HEK293 (cell line): ENCODE measurements at regions not wholly inside any gene's neighbourhood (a gene's known extent, or its start where the extent isn't known, plus 50 kb on each side); places are given as distances from the start of the nearest gene placed in this dataset.
"Not testable (repeated sequence)": the region's sequence is repeated elsewhere in the genome, so short reads cannot be mapped to it uniquely, and the experiment has no call there.

Experiments used
- CTCF ChIA-PET: fragments of 350-600 bp; formaldehyde crosslinking; extraction: SDS; loops from one replicate; lab custom pipeline; 2021; ENCODE audit warnings: antibody characterized with exemption; lab: Yijun Ruan, JAX
- POLR2A ChIA-PET: fragments of 300-600 bp; formaldehyde crosslinking; extraction: SDS; loops from one replicate; lab custom pipeline; 2020; ENCODE audit warnings: antibody characterized with exemption, inconsistent platforms; lab: Yijun Ruan, JAX
- H3K27ac ChIP-seq: fragments of 200-500 bp; sonication (Bioruptor generic); 2 replicates; pipeline ENCODE4 v1.5.1; 2014; ENCODE audit warnings: low read depth, low read length, control low read depth, inconsistent platforms; ENCODE audit errors: extremely low read depth
- H3K36me3 ChIP-seq, 2 experiments: fragments of 200-500 bp in 1 of 2; sonication (Bioruptor generic) in 1 of 2; 1 replicate in 1 of 2; 2 replicates in 1 of 2; pipeline ENCODE4 v1.5.1; 2014 to 2017; ENCODE audit warnings: inconsistent platforms in 2 of 2, low read length in 2 of 2; ENCODE audit not compliant: control insufficient read depth in 2 of 2, insufficient read depth in 1 of 2
- H3K4me1 ChIP-seq: fragments of 200-500 bp; sonication (Bioruptor generic); 2 replicates; pipeline ENCODE4 v1.5.1; 2014; ENCODE audit warnings: mild to moderate bottlenecking, low read length, inconsistent platforms; ENCODE audit not compliant: control insufficient read depth, insufficient read depth
- H3K4me3 ChIP-seq: 2 replicates; pipeline ENCODE4 v1.5.1; 2011; ENCODE audit warnings: low read depth, mild to moderate bottlenecking, control low read depth, low read length, moderate library complexity
- H3K9me3 ChIP-seq: fragments of 200-500 bp; sonication (Bioruptor generic); 2 replicates; pipeline ENCODE4 v1.5.1; 2014; ENCODE audit warnings: low read depth, low read length, inconsistent platforms; ENCODE audit not compliant: control insufficient read depth, insufficient read depth
- PATZ1 ChIP-seq: fragments of 450-650 bp; formaldehyde crosslinking; IDR thresholded peaks from 2 replicates; pipeline ENCODE4 v1.5.1; 2016; ENCODE audit warnings: missing biosample characterization, missing genetic modification characterization
- SP7 ChIP-seq: fragments of 450-650 bp; formaldehyde crosslinking; IDR thresholded peaks from 2 replicates; pipeline ENCODE4 v1.5.1; 2016; ENCODE audit warnings: missing biosample characterization, missing genetic modification characterization
- ZBTB8A ChIP-seq: fragments of 450-650 bp; formaldehyde crosslinking; IDR thresholded peaks from 2 replicates; pipeline ENCODE4 v1.5.1; 2016; ENCODE audit warnings: missing biosample characterization, missing genetic modification characterization
- ZNF335 ChIP-seq: fragments of 450-650 bp; formaldehyde crosslinking; conservative IDR thresholded peaks from 2 replicates; pipeline ENCODE4 v1.5.1; 2016; ENCODE audit warnings: missing biosample characterization, missing genetic modification characterization
- ZNF76 ChIP-seq: fragments of 450-650 bp; formaldehyde crosslinking; IDR thresholded peaks from 2 replicates; pipeline ENCODE4; 2016; ENCODE audit warnings: low read depth, missing biosample characterization, missing genetic modification characterization, borderline replicate concordance
- ZSCAN30 ChIP-seq: fragments of 450-650 bp; IDR thresholded peaks from 2 replicates; pipeline ENCODE4 v1.5.1; 2018; ENCODE audit warnings: missing biosample characterization, mild to moderate bottlenecking, missing genetic modification characterization, moderate library complexity
- ZXDB ChIP-seq: fragments of 450-650 bp; formaldehyde crosslinking; IDR thresholded peaks from 2 replicates; pipeline ENCODE4 v1.5.1; 2016; ENCODE audit warnings: missing biosample characterization, missing genetic modification characterization
- TF ChIP-seq, protein P1 (sequence below): fragments of 450-650 bp; formaldehyde crosslinking; IDR thresholded peaks from 2 replicates; pipeline ENCODE4 v1.5.1; 2016; ENCODE audit warnings: missing biosample characterization, missing genetic modification characterization
- TF ChIP-seq, protein P2 (sequence below): fragments of 450-650 bp; formaldehyde crosslinking; IDR thresholded peaks from 2 replicates; pipeline ENCODE4 v1.5.1; 2016; ENCODE audit warnings: missing biosample characterization, missing genetic modification characterization
- TF ChIP-seq, protein P3 (sequence below): fragments of 450-650 bp; formaldehyde crosslinking; optimal IDR thresholded peaks from 2 replicates; pipeline ENCODE3; 2016; ENCODE audit warnings: missing biosample characterization, mild to moderate bottlenecking, missing genetic modification characterization

DNA sequence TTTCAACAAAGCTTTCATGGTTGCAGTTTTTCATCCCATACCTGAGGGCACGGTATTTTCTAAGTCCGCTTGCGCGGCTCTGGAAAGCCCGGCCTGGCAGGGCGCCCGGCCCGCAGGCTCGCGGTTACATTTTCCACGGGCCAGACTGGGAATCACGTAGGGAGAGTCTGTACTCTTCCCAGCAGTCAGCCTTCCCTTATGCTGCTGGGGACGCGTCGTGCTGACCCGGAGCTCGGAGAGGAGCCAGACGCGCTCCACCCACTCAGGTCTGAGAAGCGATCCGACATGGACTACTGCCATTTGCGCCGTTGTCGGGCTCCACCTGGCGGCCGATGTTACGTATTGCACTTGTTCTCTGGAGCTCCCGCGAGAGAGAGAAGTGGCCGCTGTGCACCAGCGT lies 435.9 kb downstream of the SPATA31A1 start:
- CTCF ChIA-PET, H3K36me3 ChIP-seq, H3K4me1 ChIP-seq, H3K9me3 ChIP-seq, H3K27ac ChIP-seq, H3K4me3 ChIP-seq, POLR2A ChIA-PET: not testable (repeated sequence)

GRCh38 chr9:39797935-39798334 lies 442.5 kb downstream of the SPATA31A1 start:
- H3K9me3 ChIP-seq, H3K4me3 ChIP-seq, H3K36me3 ChIP-seq, H3K4me1 ChIP-seq, CTCF ChIA-PET, H3K27ac ChIP-seq, POLR2A ChIA-PET: not testable (repeated sequence)

DNA sequence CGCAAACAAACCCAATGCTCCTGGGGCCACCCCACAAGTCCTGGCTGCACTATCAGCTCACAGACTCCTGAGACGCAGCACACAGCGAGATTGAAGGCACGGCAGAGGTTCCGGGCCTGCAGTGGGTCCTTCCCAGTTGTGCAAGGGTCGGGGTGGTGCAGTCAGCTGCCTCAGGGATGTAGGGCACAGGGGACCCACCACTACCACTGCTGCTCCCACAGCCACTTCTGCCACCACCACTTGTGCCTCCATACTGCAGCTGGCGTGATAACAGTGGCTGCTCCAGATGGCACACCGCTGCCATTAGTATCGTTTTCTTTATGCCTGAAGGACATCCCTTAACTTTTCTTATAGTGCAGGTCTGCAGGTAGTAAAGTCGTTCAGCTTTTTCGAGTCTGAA lies 443.8 kb downstream of the SPATA31A1 start:
- H3K36me3 ChIP-seq, POLR2A ChIA-PET, H3K4me3 ChIP-seq: not testable (repeated sequence)

GRCh38 chr9:39802561-39802960 lies 447.1 kb downstream of the SPATA31A1 start:
- POLR2A ChIA-PET, H3K4me3 ChIP-seq, H3K27ac ChIP-seq, H3K4me1 ChIP-seq, H3K9me3 ChIP-seq, H3K36me3 ChIP-seq, CTCF ChIA-PET: not testable (repeated sequence)

More for the DNA sequence above, 443.8 kb downstream of the SPATA31A1 start:
- H3K9me3 ChIP-seq, CTCF ChIA-PET, H3K4me1 ChIP-seq, H3K27ac ChIP-seq: not testable (repeated sequence)

- Histone ChIP-seq H3K4me3 (peak overlapping the region; percentile 60), H3K27ac (peak overlapping the region; percentile 79)
- CTCF ChIA-PET: not testable (repeated sequence)
- TF ChIP-seq, protein P1, sequence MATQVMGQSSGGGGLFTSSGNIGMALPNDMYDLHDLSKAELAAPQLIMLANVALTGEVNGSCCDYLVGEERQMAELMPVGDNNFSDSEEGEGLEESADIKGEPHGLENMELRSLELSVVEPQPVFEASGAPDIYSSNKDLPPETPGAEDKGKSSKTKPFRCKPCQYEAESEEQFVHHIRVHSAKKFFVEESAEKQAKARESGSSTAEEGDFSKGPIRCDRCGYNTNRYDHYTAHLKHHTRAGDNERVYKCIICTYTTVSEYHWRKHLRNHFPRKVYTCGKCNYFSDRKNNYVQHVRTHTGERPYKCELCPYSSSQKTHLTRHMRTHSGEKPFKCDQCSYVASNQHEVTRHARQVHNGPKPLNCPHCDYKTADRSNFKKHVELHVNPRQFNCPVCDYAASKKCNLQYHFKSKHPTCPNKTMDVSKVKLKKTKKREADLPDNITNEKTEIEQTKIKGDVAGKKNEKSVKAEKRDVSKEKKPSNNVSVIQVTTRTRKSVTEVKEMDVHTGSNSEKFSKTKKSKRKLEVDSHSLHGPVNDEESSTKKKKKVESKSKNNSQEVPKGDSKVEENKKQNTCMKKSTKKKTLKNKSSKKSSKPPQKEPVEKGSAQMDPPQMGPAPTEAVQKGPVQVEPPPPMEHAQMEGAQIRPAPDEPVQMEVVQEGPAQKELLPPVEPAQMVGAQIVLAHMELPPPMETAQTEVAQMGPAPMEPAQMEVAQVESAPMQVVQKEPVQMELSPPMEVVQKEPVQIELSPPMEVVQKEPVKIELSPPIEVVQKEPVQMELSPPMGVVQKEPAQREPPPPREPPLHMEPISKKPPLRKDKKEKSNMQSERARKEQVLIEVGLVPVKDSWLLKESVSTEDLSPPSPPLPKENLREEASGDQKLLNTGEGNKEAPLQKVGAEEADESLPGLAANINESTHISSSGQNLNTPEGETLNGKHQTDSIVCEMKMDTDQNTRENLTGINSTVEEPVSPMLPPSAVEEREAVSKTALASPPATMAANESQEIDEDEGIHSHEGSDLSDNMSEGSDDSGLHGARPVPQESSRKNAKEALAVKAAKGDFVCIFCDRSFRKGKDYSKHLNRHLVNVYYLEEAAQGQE (tag by site-specific recombination): peak; percentile 51; the same call in 1 of the 2 replicates
- TF ChIP-seq ZNF76 (tag by site-specific recombination): peak; percentile 71; the same call in 1 of the 2 replicates
- TF ChIP-seq PATZ1 (tag by site-specific recombination): peak; percentile 38; the same call in 1 of the 2 replicates
- TF ChIP-seq, protein P2, sequence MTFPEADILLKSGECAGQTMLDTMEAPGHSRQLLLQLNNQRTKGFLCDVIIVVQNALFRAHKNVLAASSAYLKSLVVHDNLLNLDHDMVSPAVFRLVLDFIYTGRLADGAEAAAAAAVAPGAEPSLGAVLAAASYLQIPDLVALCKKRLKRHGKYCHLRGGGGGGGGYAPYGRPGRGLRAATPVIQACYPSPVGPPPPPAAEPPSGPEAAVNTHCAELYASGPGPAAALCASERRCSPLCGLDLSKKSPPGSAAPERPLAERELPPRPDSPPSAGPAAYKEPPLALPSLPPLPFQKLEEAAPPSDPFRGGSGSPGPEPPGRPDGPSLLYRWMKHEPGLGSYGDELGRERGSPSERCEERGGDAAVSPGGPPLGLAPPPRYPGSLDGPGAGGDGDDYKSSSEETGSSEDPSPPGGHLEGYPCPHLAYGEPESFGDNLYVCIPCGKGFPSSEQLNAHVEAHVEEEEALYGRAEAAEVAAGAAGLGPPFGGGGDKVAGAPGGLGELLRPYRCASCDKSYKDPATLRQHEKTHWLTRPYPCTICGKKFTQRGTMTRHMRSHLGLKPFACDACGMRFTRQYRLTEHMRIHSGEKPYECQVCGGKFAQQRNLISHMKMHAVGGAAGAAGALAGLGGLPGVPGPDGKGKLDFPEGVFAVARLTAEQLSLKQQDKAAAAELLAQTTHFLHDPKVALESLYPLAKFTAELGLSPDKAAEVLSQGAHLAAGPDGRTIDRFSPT (tag by site-specific recombination): peak; percentile 53; the same call in 1 of the 2 replicates
- TF ChIP-seq ZSCAN30 (tag by site-specific recombination): peak; percentile 73; the same call in 1 of the 2 replicates
- peak; percentile 82 for TF ChIP-seq SP7 (tag by site-specific recombination)
- peak; percentile 80 for TF ChIP-seq ZBTB8A (tag by site-specific recombination)
- TF ChIP-seq, protein P3, sequence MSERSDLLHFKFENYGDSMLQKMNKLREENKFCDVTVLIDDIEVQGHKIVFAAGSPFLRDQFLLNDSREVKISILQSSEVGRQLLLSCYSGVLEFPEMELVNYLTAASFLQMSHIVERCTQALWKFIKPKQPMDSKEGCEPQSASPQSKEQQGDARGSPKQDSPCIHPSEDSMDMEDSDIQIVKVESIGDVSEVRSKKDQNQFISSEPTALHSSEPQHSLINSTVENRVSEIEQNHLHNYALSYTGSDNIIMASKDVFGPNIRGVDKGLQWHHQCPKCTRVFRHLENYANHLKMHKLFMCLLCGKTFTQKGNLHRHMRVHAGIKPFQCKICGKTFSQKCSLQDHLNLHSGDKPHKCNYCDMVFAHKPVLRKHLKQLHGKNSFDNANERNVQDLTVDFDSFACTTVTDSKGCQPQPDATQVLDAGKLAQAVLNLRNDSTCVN (tag by site-specific recombination): peak; percentile 58
- peak; percentile 36; the same call in 1 of the 2 replicates for TF ChIP-seq ZXDB (tag by site-specific recombination)
- TF ChIP-seq ZNF335 (tag by site-specific recombination): peak; percentile 93
Measured at GRCh38 chr9:39809401-39810226, 454.1 kb downstream of the SPATA31A1 start.

More at GRCh38 chr9:39809401-39810226, 454.1 kb downstream of the SPATA31A1 start:
- H3K36me3 ChIP-seq, H3K4me1 ChIP-seq, H3K9me3 ChIP-seq, POLR2A ChIA-PET: not testable (repeated sequence)
